Neural progenitor cell (in vitro differentiated cells): ENCODE measurements at regions not wholly inside any gene's neighbourhood (a gene's known extent, or its start where the extent isn't known, plus 50 kb on each side); places are given as distances from the start of the nearest gene placed in this dataset.

Experiments used
- DNase-seq: peaks from one replicate; pipeline ENCODE4 v3.0.0-alpha.2; 2016; ENCODE audit warnings: low spot score
- H2AFZ ChIP-seq: fragments of 200-600 bp; sonication (generic); replicated peaks from 2 replicates; pipeline ENCODE4 v1.6.1; 2016; ENCODE audit warnings: antibody characterized with exemption
- H3F3A ChIP-seq: fragments of 200-600 bp; sonication (generic); 2 replicates; pipeline ENCODE4 v1.6.1; 2016; ENCODE audit warnings: antibody characterized with exemption, low read depth
- H3K27ac ChIP-seq: fragments of 200-600 bp; sonication (generic); 2 replicates; pipeline ENCODE4 v1.5.1; 2016; ENCODE audit warnings: mild to moderate bottlenecking
- H3K27me3 ChIP-seq: fragments of 200-600 bp; sonication (generic); 2 replicates; pipeline ENCODE4 v1.6.1; 2016; ENCODE audit warnings: mild to moderate bottlenecking, moderate library complexity
- H3K36me3 ChIP-seq: fragments of 200-600 bp; sonication (generic); 2 replicates; pipeline ENCODE4 v1.5.1; 2016
- H3K4me1 ChIP-seq: fragments of 200-600 bp; sonication (generic); 2 replicates; pipeline ENCODE4 v1.6.1; 2016; ENCODE audit warnings: mixed run types
- H3K4me2 ChIP-seq: fragments of 200-600 bp; sonication (generic); 2 replicates; pipeline ENCODE4 v1.6.1; 2016
- H3K4me3 ChIP-seq: fragments of 200-600 bp; sonication (generic); 2 replicates; pipeline ENCODE4 v1.5.1; 2016
- H3K79me2 ChIP-seq: fragments of 200-600 bp; sonication (generic); 2 replicates; pipeline ENCODE4 v1.6.1; 2016; ENCODE audit warnings: low read depth
- H3K9ac ChIP-seq: fragments of 200-600 bp; sonication (generic); 2 replicates; pipeline ENCODE4 v1.6.1; 2016
- H3K9me3 ChIP-seq: fragments of 200-600 bp; sonication (generic); 2 replicates; pipeline ENCODE4 v1.5.1; 2016; ENCODE audit warnings: low read depth
- H4K20me1 ChIP-seq: fragments of 200-600 bp; sonication (generic); 2 replicates; pipeline ENCODE4 v1.6.1; 2016; ENCODE audit warnings: low read depth
- H3K27ac Mint-ChIP-seq: 3 replicates; pipeline ENCODE4 v1.8.0; 2021; ENCODE audit warnings: mixed read lengths
- H3K27me3 Mint-ChIP-seq: 2 replicates; pipeline ENCODE4 v1.8.0; 2022; ENCODE audit warnings: low read depth, mild to moderate bottlenecking, inconsistent platforms, moderate library complexity, mixed read lengths; ENCODE audit not compliant: insufficient read depth
- H3K36me3 Mint-ChIP-seq: 3 replicates; pipeline ENCODE4 v1.8.0; 2021; ENCODE audit warnings: mixed read lengths
- H3K4me1 Mint-ChIP-seq: 3 replicates; pipeline ENCODE4 v1.8.0; 2021; ENCODE audit warnings: mixed read lengths
- H3K4me3 Mint-ChIP-seq: 3 replicates; pipeline ENCODE4 v1.8.0; 2021; ENCODE audit warnings: mild to moderate bottlenecking, moderate library complexity, mixed read lengths
- H3K9me3 Mint-ChIP-seq: 3 replicates; pipeline ENCODE4 v1.8.0; 2020; ENCODE audit warnings: mixed read lengths
- CTCF ChIP-seq: fragments of 200-600 bp; sonication (generic); IDR thresholded peaks from 2 replicates; pipeline ENCODE4 v1.5.1; 2017; ENCODE audit warnings: antibody characterized with exemption, mild to moderate bottlenecking
- EZH2 ChIP-seq: fragments of 200-600 bp; sonication (generic); IDR thresholded peaks from 2 replicates; pipeline ENCODE4 v1.6.1; 2017; ENCODE audit warnings: antibody characterized with exemption, mild to moderate bottlenecking, moderate library complexity
- EZH2phosphoT487 ChIP-seq: fragments of 200-600 bp; sonication (generic); IDR thresholded peaks from 2 replicates; pipeline ENCODE4 v1.6.1; 2017; ENCODE audit warnings: antibody characterized with exemption

- H3K27ac Mint-ChIP-seq = no peak overlapping the region
- H3K4me3 Mint-ChIP-seq = peak overlapping the region; percentile 85
- no peaks in the 10 kb centered on the region for H3K36me3 ChIP-seq
- H3K27ac ChIP-seq = no peak overlapping the region
- H3K4me1 Mint-ChIP-seq = peaks cover 4% of the 10 kb centered on the region
- peaks cover 10% of the 10 kb centered on the region for H4K20me1 ChIP-seq
- H2AFZ ChIP-seq = peak overlapping the region; percentile 70
- TF ChIP-seq EZH2 (peak; percentile 73), CTCF (no peak), EZH2phosphoT487 (peak; percentile 66)
- H3K4me1 ChIP-seq = peaks cover 9% of the 10 kb centered on the region
- peaks cover 5% of the 10 kb centered on the region for H3K9me3 Mint-ChIP-seq
- H3K27me3 Mint-ChIP-seq = peaks cover 64% of the 10 kb centered on the region
- H3F3A ChIP-seq = peaks cover 28% of the 10 kb centered on the region
- peak overlapping the region; percentile 53 for H3K4me3 ChIP-seq
- no peaks in the 10 kb centered on the region for H3K79me2 ChIP-seq
- peaks cover 100% of the 10 kb centered on the region for H3K27me3 ChIP-seq
- H3K36me3 Mint-ChIP-seq = no peaks in the 10 kb centered on the region
- H3K9ac ChIP-seq = no peak overlapping the region
- H3K9me3 ChIP-seq = no peaks in the 10 kb centered on the region
- peak; percentile 81 for DNase-seq
- peak overlapping the region; percentile 77 for H3K4me2 ChIP-seq
Observed at GRCh38 chr6:28758046-28758817, 165.6 kb downstream of the TRIM27 start.

GRCh38 chr6:28758818-28759235, 165.0 kb downstream of the TRIM27 start:
- no peak overlapping the region for H3K27ac Mint-ChIP-seq
- H4K20me1 ChIP-seq = peaks cover 10% of the 10 kb centered on the region
- peak overlapping the region; percentile 85 for H3K4me3 Mint-ChIP-seq
- H3K36me3 Mint-ChIP-seq = no peaks in the 10 kb centered on the region
- TF ChIP-seq EZH2phosphoT487 = no peak
- no peak for TF ChIP-seq EZH2
- no peak for TF ChIP-seq CTCF
- no peaks in the 10 kb centered on the region for H3K79me2 ChIP-seq
- H3K9ac ChIP-seq = no peak overlapping the region
- no peak overlapping the region for H3K4me2 ChIP-seq
- H3K27ac ChIP-seq = no peak overlapping the region
- peaks cover 5% of the 10 kb centered on the region for H3K9me3 Mint-ChIP-seq
- peaks cover 100% of the 10 kb centered on the region for H3K27me3 ChIP-seq
- H3F3A ChIP-seq = peaks cover 28% of the 10 kb centered on the region
- no peak for DNase-seq
- H3K27me3 Mint-ChIP-seq = peaks cover 67% of the 10 kb centered on the region
- no peaks in the 10 kb centered on the region for H3K36me3 ChIP-seq
- no peak overlapping the region for H2AFZ ChIP-seq
- H3K4me1 ChIP-seq = peaks cover 9% of the 10 kb centered on the region
- H3K4me3 ChIP-seq = no peak overlapping the region
- H3K4me1 Mint-ChIP-seq = peaks cover 4% of the 10 kb centered on the region
- no peaks in the 10 kb centered on the region for H3K9me3 ChIP-seq

GRCh38 chr6:28764014-28764723, 159.6 kb downstream of the TRIM27 start:
- H3K4me1 ChIP-seq = peaks cover 14% of the 10 kb centered on the region
- Mint-ChIP-seq H3K4me1 (no peaks in the 10 kb centered on the region), H3K36me3 (no peaks in the 10 kb centered on the region), H3K27ac (no peak overlapping the region), H3K4me3 (no peak overlapping the region), H3K27me3 (peaks cover 83% of the 10 kb centered on the region), H3K9me3 (peaks cover 8% of the 10 kb centered on the region)
- peaks cover 100% of the 10 kb centered on the region for H3K27me3 ChIP-seq
- H3K4me2 ChIP-seq = no peak overlapping the region
- peak; percentile 32 for TF ChIP-seq EZH2
- TF ChIP-seq CTCF = no peak
- no peak for TF ChIP-seq EZH2phosphoT487
- H2AFZ ChIP-seq = no peak overlapping the region
- H3K9me3 ChIP-seq = no peaks in the 10 kb centered on the region
- H3K79me2 ChIP-seq = no peaks in the 10 kb centered on the region
- DNase-seq = no peak
- no peak overlapping the region for H3K4me3 ChIP-seq
- peaks cover 11% of the 10 kb centered on the region for H3F3A ChIP-seq
- peaks cover 45% of the 10 kb centered on the region for H4K20me1 ChIP-seq
- H3K9ac ChIP-seq = no peak overlapping the region
- H3K27ac ChIP-seq = no peak overlapping the region
- no peaks in the 10 kb centered on the region for H3K36me3 ChIP-seq
